Transverse colon (tissue), 4 donors: ENCODE measurements at regions not wholly inside any gene's neighbourhood (a gene's known extent, or its start where the extent isn't known, plus 50 kb on each side); places are given as distances from the start of the nearest gene placed in this dataset.

Experiments used
- DNase-seq: peaks from one replicate; pipeline ENCODE4 v3.0.0-alpha.2; 2019
- H3K27ac ChIP-seq, 4 donors: fragments of 200-600 bp; sonication (generic); 2 replicates each; pipeline ENCODE4 v1.5.1; 2016 to 2018; ENCODE audit warnings: inconsistent platforms in 4 of 4
- H3K27me3 ChIP-seq: fragments of 200-600 bp; sonication (generic); 2 replicates; pipeline ENCODE4 v1.5.1; 2017; ENCODE audit warnings: inconsistent platforms
- H3K36me3 ChIP-seq, 4 donors: fragments of 200-600 bp; sonication (generic); 2 replicates each; pipeline ENCODE4 v1.5.1; 2017 to 2019; ENCODE audit warnings: inconsistent platforms in 4 of 4
- H3K4me1 ChIP-seq, 4 donors: fragments of 200-600 bp; sonication (generic); 2 replicates each; pipeline ENCODE4 v1.5.1; 2017 to 2020; ENCODE audit warnings: inconsistent platforms in 4 of 4
- H3K4me3 ChIP-seq, 4 donors: fragments of 200-600 bp; sonication (generic); 1 replicate in 1 of 4; 2 replicates in 3 of 4; pipeline versions ENCODE4 v1.5.1 to v1.6.1; 2017 to 2019; ENCODE audit warnings: inconsistent platforms in 4 of 4
- H3K9me3 ChIP-seq, 2 donors: fragments of 200-600 bp; sonication (generic); 2 replicates each; pipeline ENCODE4 v1.5.1; 2017 to 2019; ENCODE audit warnings: inconsistent platforms in 2 of 2
- EP300 ChIP-seq: sonication (generic); formaldehyde crosslinking; IDR thresholded peaks from one replicate; pipeline ENCODE4 v1.6.1; 2017; ENCODE audit warnings: antibody characterized with exemption, low read depth
- POLR2A ChIP-seq: fragments of 450-650 bp; IDR thresholded peaks from one replicate; pipeline ENCODE4 v1.6.1; 2016; ENCODE audit warnings: antibody characterized with exemption, mild to moderate bottlenecking, moderate library complexity
- POLR2AphosphoS5 ChIP-seq, 3 donors: sonication (generic); formaldehyde crosslinking; IDR thresholded peaks; one replicate each; pipeline ENCODE4 v1.6.1; 2016; ENCODE audit warnings: antibody characterized with exemption in 3 of 3
- WGBS, 2 donors: methylation state at CpG; one replicate each; pipeline ENCODE4 v1.1.5; 2018; ENCODE audit warnings: low coverage in 1 of 2; 5-methylcytosine and 5-hydroxymethylcytosine counted together
- in situ Hi-C, 4 donors: fragments of 200-750 bp; cut with MboI; loops; one replicate each; pipeline versions ENCODE4 v1.15.0 to v1.15.1; 2017; ENCODE audit warnings: low sequenced_read_pairs in 3 of 4, low pct_ligation_motif_present in 1 of 4, low pct_unique_long_range_greater_than_20kb in 1 of 4
- intact Hi-C: fragments of 100-400 bp; cut with DNase I; formaldehyde crosslinking; loops from one replicate; pipeline ENCODE4 v1.15.1; 2023; ENCODE audit warnings: low total_unique reads
- TF ChIP-seq, protein P1 (sequence below), 5 experiments: fragments of 200-600 bp in 3 of 5; fragments of 450-650 bp in 2 of 5; sonication (generic) in 3 of 5; IDR thresholded peaks; 1 replicate in 2 of 5; 2 replicates in 3 of 5; pipeline ENCODE4 v1.5.1; 2016 to 2017; ENCODE audit warnings: antibody characterized with exemption in 5 of 5, inconsistent platforms in 3 of 5, mild to moderate bottlenecking in 2 of 5, moderate library complexity in 1 of 5

- Histone ChIP-seq H3K27ac (no peak overlapping the region), H3K27me3 (no peaks in the 10 kb centered on the region), H3K4me1 (no peaks in the 10 kb centered on the region), H3K36me3 (no peaks in the 10 kb centered on the region), H3K9me3 (no peaks in the 10 kb centered on the region), H3K4me3 (no peak overlapping the region)
- 82 to 87% methylated on average over 7 of the region's 7 CpGs for WGBS, 2 donors
- intact Hi-C loops, result no loop called here
- no peak for TF ChIP-seq POLR2A
- TF ChIP-seq EP300, result no peak
- TF ChIP-seq POLR2AphosphoS5 (IDR thresholded peaks at IDR 0.05), result no peak
- TF ChIP-seq, protein P1, sequence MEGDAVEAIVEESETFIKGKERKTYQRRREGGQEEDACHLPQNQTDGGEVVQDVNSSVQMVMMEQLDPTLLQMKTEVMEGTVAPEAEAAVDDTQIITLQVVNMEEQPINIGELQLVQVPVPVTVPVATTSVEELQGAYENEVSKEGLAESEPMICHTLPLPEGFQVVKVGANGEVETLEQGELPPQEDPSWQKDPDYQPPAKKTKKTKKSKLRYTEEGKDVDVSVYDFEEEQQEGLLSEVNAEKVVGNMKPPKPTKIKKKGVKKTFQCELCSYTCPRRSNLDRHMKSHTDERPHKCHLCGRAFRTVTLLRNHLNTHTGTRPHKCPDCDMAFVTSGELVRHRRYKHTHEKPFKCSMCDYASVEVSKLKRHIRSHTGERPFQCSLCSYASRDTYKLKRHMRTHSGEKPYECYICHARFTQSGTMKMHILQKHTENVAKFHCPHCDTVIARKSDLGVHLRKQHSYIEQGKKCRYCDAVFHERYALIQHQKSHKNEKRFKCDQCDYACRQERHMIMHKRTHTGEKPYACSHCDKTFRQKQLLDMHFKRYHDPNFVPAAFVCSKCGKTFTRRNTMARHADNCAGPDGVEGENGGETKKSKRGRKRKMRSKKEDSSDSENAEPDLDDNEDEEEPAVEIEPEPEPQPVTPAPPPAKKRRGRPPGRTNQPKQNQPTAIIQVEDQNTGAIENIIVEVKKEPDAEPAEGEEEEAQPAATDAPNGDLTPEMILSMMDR (IDR thresholded peaks at IDR 0.05), result no peak
- in situ Hi-C loops, result no loop called here
- DNase-seq, result no peak
Measured at GRCh38 chr6:22451962-22452361, 117.4 kb upstream of the HDGFL1 start.

DNA sequence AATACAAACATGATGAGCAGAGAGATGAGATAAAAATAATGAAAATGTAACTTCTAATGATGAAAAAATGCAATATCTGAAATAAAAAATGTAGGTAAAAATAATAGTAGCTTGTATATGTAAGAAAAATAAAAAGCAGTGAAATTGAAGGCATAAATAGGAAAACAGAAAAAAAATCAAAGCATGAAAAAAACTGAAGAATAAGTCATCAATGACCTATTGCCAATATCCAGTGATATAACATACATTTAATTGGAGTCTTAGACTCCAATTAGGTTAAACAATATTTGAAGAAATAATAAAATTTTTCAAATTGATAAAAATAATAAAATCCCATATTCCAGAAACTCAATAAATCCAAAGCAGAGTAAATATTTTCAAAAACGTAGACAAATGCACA lies 114.0 kb upstream of the HDGFL1 start:
- in situ Hi-C loops, result no loop called here
- Histone ChIP-seq H3K36me3 (no peaks in the 10 kb centered on the region), H3K4me1 (no peaks in the 10 kb centered on the region), H3K27me3 (no peaks in the 10 kb centered on the region), H3K27ac (no peak overlapping the region), H3K9me3 (no peaks in the 10 kb centered on the region), H3K4me3 (no peak overlapping the region)
- intact Hi-C loops, result no loop called here
- no peak for TF ChIP-seq EP300
- no peak for TF ChIP-seq POLR2A
- TF ChIP-seq, protein P1 (IDR thresholded peaks at IDR 0.05), result no peak
- TF ChIP-seq POLR2AphosphoS5 (IDR thresholded peaks at IDR 0.05), result no peak
- no peak for DNase-seq
- 96 to 100% methylated on average over 1 of the region's 1 CpG for WGBS, 2 donors

GRCh38 chr6:22457996-22458395 lies 111.4 kb upstream of the HDGFL1 start:
- DNase-seq, result no peak
- Histone ChIP-seq H3K27me3 (no peaks in the 10 kb centered on the region), H3K27ac (no peak overlapping the region), H3K9me3 (no peaks in the 10 kb centered on the region), H3K4me1 (no peaks in the 10 kb centered on the region), H3K4me3 (no peak overlapping the region), H3K36me3 (no peaks in the 10 kb centered on the region)
- in situ Hi-C loops, result no loop called here
- TF ChIP-seq, protein P1 (IDR thresholded peaks at IDR 0.05), result no peak
- TF ChIP-seq POLR2AphosphoS5 (IDR thresholded peaks at IDR 0.05) (no peak), POLR2A (no peak), EP300 (no peak)
- WGBS, 2 donors, result 57 to 63% methylated on average over 1 of the region's 1 CpG
- intact Hi-C loops, result no loop called here

GRCh38 chr6:22466665-22467245 lies 102.6 kb upstream of the HDGFL1 start:
- Histone ChIP-seq H3K27ac (no peak overlapping the region), H3K27me3 (no peaks in the 10 kb centered on the region), H3K4me3 (no peak overlapping the region), H3K9me3 (no peaks in the 10 kb centered on the region), H3K36me3 (no peaks in the 10 kb centered on the region), H3K4me1 (peaks cover 0 to 13% (median 9%) of the 10 kb centered on the region in 4 donors)
- in situ Hi-C loops (no loop called here), intact Hi-C loops (no loop called here)
- TF ChIP-seq POLR2A (no peak), POLR2AphosphoS5 (IDR thresholded peaks at IDR 0.05) (no peak), EP300 (no peak)
- TF ChIP-seq, protein P1 (IDR thresholded peaks at IDR 0.05), result no peak
- no peak for DNase-seq
- WGBS, 2 donors, result 53 to 55% methylated on average over 2 to 4 of the region's 4 CpGs
